KMS-11 (cell line): ENCODE measurements at regions not wholly inside any gene's neighbourhood (a gene's known extent, or its start where the extent isn't known, plus 50 kb on each side); places are given as distances from the start of the nearest gene placed in this dataset.
"Not testable (repeated sequence)": the region's sequence is repeated elsewhere in the genome, so short reads cannot be mapped to it uniquely, and the experiment has no call there.

ENCODE experiments used
- H2AFZ ChIP-seq: fragments of 200-600 bp; sonication (generic); 2 replicates; pipeline ENCODE4 v1.6.1; 2016; ENCODE audit warnings: antibody characterized with exemption, mixed run types, low read depth
- H3K27ac ChIP-seq: fragments of 200-600 bp; sonication (generic); 2 replicates; pipeline ENCODE4 v1.6.1; 2016; ENCODE audit warnings: mild to moderate bottlenecking, mixed run types
- H3K27me3 ChIP-seq: fragments of 200-600 bp; sonication (generic); 2 replicates; pipeline ENCODE4 v1.6.1; 2017; ENCODE audit warnings: mild to moderate bottlenecking, low read depth, mixed run types, moderate library complexity; ENCODE audit not compliant: insufficient read depth
- H3K36me3 ChIP-seq: fragments of 200-600 bp; sonication (generic); 2 replicates; pipeline ENCODE4 v1.6.1; 2017; ENCODE audit warnings: mild to moderate bottlenecking, mixed run types; ENCODE audit not compliant: insufficient read depth
- H3K4me1 ChIP-seq: fragments of 200-600 bp; sonication (generic); 2 replicates; pipeline ENCODE4 v1.6.1; 2016; ENCODE audit warnings: mild to moderate bottlenecking, low read depth, mixed run types; ENCODE audit not compliant: poor library complexity, severe bottlenecking
- H3K4me2 ChIP-seq: fragments of 200-600 bp; sonication (generic); 2 replicates; pipeline ENCODE4 v1.7.0; 2016; ENCODE audit warnings: mild to moderate bottlenecking, mixed run types
- H3K4me3 ChIP-seq: fragments of 200-600 bp; sonication (generic); IDR thresholded peaks from 2 replicates; pipeline ENCODE4 v1.6.1; 2017; ENCODE audit warnings: low read depth, low read length, mixed read lengths; ENCODE audit not compliant: insufficient read depth
- H3K79me2 ChIP-seq: fragments of 200-600 bp; sonication (generic); 2 replicates; pipeline ENCODE4 v1.6.1; 2016; ENCODE audit warnings: low read depth, mixed run types; ENCODE audit not compliant: insufficient read depth
- H3K9ac ChIP-seq: fragments of 200-600 bp; sonication (generic); 2 replicates; pipeline ENCODE4 v1.6.1; 2016; ENCODE audit warnings: mild to moderate bottlenecking, mixed run types
- H4K20me1 ChIP-seq: fragments of 200-600 bp; sonication (generic); 2 replicates; pipeline ENCODE4 v1.6.1; 2016; ENCODE audit warnings: mild to moderate bottlenecking, mixed run types; ENCODE audit not compliant: insufficient read depth
- CTCF ChIP-seq: fragments of 200-600 bp; sonication (generic); conservative IDR thresholded peaks from 2 replicates; pipeline ENCODE4 v1.6.1; 2017; ENCODE audit warnings: low read depth, mild to moderate bottlenecking, antibody characterized with exemption, low read length, moderate library complexity, mixed read lengths

GRCh38 chr2:118580107-118580506, 267.3 kb downstream of the EN1 start:
- Histone ChIP-seq H3K27ac (no peak overlapping the region), H3K27me3 (no peaks in the 10 kb centered on the region), H3K4me1 (no peaks in the 10 kb centered on the region), H3K4me3 (no peak overlapping the region), H3K4me2 (no peak overlapping the region), H3K79me2 (no peaks in the 10 kb centered on the region), H4K20me1 (no peaks in the 10 kb centered on the region), H3K9ac (no peak overlapping the region), H3K36me3 (no peaks in the 10 kb centered on the region), H2AFZ (no peak overlapping the region)
- no peak for TF ChIP-seq CTCF

- no peaks in the 10 kb centered on the region for H3K27me3 ChIP-seq
- H3K36me3 ChIP-seq = no peaks in the 10 kb centered on the region
- H2AFZ ChIP-seq = no peak overlapping the region
- H3K27ac ChIP-seq = no peak overlapping the region
- no peaks in the 10 kb centered on the region for H3K4me1 ChIP-seq
- no peak overlapping the region for H3K4me2 ChIP-seq
- H4K20me1 ChIP-seq = no peaks in the 10 kb centered on the region
- no peak overlapping the region for H3K9ac ChIP-seq
- H3K79me2 ChIP-seq = no peaks in the 10 kb centered on the region
- no peak for TF ChIP-seq CTCF
- no peak overlapping the region for H3K4me3 ChIP-seq
These were observed 270.2 kb downstream of the EN1 start for GRCh38 chr2:118577202-118577601.

GRCh38 chr2:118576109-118576855, 271.2 kb downstream of the EN1 start:
- Histone ChIP-seq H2AFZ (no peak overlapping the region), H3K27ac (no peak overlapping the region), H3K4me1 (no peaks in the 10 kb centered on the region), H3K36me3 (no peaks in the 10 kb centered on the region), H3K79me2 (no peaks in the 10 kb centered on the region), H3K4me2 (no peak overlapping the region), H3K27me3 (no peaks in the 10 kb centered on the region), H3K4me3 (no peak overlapping the region), H4K20me1 (no peaks in the 10 kb centered on the region), H3K9ac (no peak overlapping the region)
- TF ChIP-seq CTCF = no peak

- not testable (repeated sequence) for H3K27ac ChIP-seq, H3K79me2 ChIP-seq, H3K4me2 ChIP-seq, H3K36me3 ChIP-seq, H4K20me1 ChIP-seq, H3K4me1 ChIP-seq, H3K27me3 ChIP-seq, H3K4me3 ChIP-seq, H3K9ac ChIP-seq, H2AFZ ChIP-seq
These were observed 275.1 kb downstream of the EN1 start for GRCh38 chr2:118572380-118572779.

- Histone ChIP-seq H3K36me3 (no peaks in the 10 kb centered on the region), H4K20me1 (no peaks in the 10 kb centered on the region), H3K4me1 (no peaks in the 10 kb centered on the region), H3K4me2 (no peak overlapping the region), H3K27me3 (no peaks in the 10 kb centered on the region), H3K9ac (no peak overlapping the region), H2AFZ (no peak overlapping the region), H3K27ac (no peak overlapping the region), H3K4me3 (no peak overlapping the region), H3K79me2 (no peaks in the 10 kb centered on the region)
- TF ChIP-seq CTCF = no peak
These were observed 277.4 kb downstream of the EN1 start for GRCh38 chr2:118569876-118570535.
